GM23338 (cell line): ENCODE measurements at regions not wholly inside any gene's neighbourhood (a gene's known extent, or its start where the extent isn't known, plus 50 kb on each side); places are given as distances from the start of the nearest gene placed in this dataset.

Experiments used
- CTCF ChIP-seq, 2 experiments: fragments of 200-600 bp in 1 of 2; sonication (generic) in 1 of 2; conservative IDR thresholded peaks; 2 replicates each; pipeline versions ENCODE4 v1.5.1 to v1.6.1; 2016 to 2017; ENCODE audit warnings: antibody characterized with exemption in 2 of 2, low read depth in 2 of 2, mild to moderate bottlenecking in 2 of 2, moderate library complexity in 1 of 2
- EZH2 ChIP-seq: fragments of 200-600 bp; sonication (generic); IDR thresholded peaks from one replicate; pipeline ENCODE4 v1.8.0; 2017; ENCODE audit warnings: antibody characterized with exemption, mild to moderate bottlenecking, low read depth; ENCODE audit not compliant: unreplicated experiment

- TF ChIP-seq CTCF (conservative IDR thresholded peaks at IDR 0.05; ENCODE audit: low read depth in 2 of 2) = no peak
- TF ChIP-seq EZH2 = no peak
These were observed 409.5 kb downstream of the NXPE2 start for GRCh38 chr11:115087791-115088190.
